NCI-H128 (cell line): ENCODE measurements at regions not wholly inside any gene's neighbourhood (a gene's known extent, or its start where the extent isn't known, plus 50 kb on each side); places are given as distances from the start of the nearest gene placed in this dataset.
A peak's percentile ranks its signal among the peaks of the same experiment; 100 is the strongest.
"Not testable (repeated sequence)": the region's sequence is repeated elsewhere in the genome, so short reads cannot be mapped to it uniquely, and the experiment has no call there.

ENCODE experiments used
- DNase-seq: peaks from one replicate; lab custom pipeline; 2025; ENCODE audit not compliant: unreplicated experiment; lab: John Stamatoyannopoulos, UW

DNA sequence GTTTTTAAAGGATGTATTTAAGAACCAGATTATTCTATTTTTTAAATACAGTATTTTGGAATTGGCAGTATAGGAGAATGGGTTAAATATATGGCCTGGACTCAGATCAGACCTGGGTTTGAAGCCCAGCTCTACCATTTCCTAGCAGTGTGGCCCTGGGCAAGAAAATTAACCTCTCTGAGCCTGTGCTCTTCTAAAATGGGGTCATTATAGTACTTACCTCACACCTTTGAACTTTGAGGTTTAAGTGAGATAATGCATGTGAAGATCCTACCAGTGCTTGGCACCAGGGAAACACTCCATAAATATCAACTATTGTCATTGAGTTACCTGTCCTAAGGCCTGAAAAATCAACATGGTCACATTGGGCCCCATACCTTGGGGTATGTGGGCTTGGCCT, 93.4 kb upstream of the WSB1 start:
- no peak for DNase-seq

GRCh38 chr17:27203241-27203640, 90.7 kb upstream of the WSB1 start:
- no peak for DNase-seq

DNA sequence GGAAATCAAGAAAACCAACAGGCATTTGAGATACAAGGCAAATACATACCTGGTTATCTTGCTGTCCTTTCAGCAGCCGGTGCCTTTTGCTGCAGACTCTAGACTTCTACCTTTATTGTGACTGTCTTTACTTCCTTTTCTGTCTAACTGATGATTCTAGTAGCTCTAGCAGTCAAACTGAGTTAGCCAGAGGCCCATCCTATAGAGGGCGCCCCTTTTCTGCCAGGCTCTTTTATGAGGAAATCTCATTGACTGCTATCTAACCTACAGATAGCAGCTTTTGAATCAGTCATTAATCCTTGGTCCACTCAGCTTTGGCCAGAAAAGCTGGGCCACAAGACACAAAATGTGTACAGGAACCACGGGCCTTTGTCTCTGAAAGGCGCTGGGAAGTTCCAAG, 87.5 kb upstream of the WSB1 start:
- no peak for DNase-seq

DNA sequence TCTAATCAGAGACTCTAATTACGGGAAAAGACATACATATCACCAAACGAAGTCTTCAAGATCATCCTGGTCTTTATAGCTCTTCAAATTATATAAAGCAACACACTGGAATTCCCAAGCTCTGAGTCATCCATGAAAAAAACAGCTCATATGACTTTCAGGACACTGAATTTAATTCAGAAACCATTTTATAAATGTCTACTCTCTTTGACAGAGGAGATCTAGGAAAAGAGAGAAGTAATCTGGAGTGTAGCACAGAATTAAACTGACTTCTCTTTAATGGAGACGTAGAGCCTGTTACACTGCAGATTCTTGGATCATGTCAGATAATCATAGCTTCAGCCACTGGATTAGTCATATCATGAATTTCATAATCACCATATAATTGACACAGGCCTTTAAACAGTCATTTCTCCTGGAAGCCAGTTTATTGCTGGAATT, 86.8 kb upstream of the WSB1 start:
- no peak for DNase-seq

DNA sequence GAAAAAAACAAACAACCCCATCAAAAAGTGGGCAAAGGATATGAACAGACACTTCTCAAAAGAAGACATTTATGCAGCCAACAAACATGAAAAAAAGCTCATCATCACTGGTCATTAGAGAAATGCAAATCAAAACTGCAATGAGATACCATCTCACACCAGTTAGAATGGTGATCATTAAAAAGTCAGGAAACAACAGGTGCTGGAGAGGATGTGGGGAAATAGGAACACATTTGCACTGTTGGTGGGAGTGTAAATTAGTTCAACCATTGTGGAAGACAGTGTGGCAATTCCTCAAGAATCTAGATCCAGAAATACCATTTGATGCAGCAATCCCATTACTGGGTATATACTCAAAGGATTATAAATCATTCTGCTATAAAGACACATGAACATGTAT, 85.5 kb upstream of the WSB1 start:
- DNase-seq, result not testable (repeated sequence)

GRCh38 chr17:27209316-27209715, 84.6 kb upstream of the WSB1 start:
- no peak for DNase-seq

DNA sequence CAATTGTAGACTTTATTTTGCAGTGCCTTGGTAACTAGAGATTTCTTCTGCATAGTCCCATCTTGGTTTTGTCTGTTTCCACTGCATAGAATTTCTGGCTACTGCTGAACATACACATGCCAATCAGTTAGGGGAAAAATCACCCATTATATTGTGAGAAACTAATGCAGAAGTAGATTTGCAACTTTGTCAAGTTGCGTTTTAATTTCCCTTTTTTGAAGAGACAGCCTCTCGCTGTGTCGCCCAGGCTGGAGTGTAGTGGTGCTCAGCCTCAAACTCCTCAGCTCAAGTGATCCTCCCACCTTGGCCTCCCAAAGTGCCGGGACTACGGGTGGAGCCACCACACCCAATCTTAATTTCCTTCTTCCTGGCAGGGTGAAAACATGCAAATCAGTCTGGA, 83.1 kb upstream of the WSB1 start:
- not testable (repeated sequence) for DNase-seq

GRCh38 chr17:27216836-27217235, 77.1 kb upstream of the WSB1 start:
- DNase-seq, result no peak

GRCh38 chr17:27217631-27218030, 76.3 kb upstream of the WSB1 start:
- DNase-seq, result no peak

DNA sequence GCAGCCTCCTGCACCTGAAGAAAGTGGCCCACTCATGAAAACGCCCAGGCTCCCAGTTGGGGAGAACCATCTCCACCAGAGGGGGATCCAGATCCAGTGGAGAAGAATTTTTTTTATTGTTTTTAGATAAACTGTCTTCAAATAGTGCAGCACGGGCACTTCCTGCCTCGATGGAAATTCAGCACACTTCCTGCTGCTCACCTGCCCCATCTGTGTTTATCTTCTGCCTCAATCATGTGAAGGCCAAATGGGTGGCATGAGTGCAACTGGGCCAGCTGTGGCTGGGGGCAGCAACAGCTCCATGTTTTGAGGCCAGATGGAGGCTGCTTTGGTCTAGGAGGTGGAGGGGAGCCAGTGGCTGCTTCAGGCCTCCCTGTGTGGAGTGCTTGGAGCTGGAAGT, 75.9 kb upstream of the WSB1 start:
- DNase-seq, result no peak

DNA sequence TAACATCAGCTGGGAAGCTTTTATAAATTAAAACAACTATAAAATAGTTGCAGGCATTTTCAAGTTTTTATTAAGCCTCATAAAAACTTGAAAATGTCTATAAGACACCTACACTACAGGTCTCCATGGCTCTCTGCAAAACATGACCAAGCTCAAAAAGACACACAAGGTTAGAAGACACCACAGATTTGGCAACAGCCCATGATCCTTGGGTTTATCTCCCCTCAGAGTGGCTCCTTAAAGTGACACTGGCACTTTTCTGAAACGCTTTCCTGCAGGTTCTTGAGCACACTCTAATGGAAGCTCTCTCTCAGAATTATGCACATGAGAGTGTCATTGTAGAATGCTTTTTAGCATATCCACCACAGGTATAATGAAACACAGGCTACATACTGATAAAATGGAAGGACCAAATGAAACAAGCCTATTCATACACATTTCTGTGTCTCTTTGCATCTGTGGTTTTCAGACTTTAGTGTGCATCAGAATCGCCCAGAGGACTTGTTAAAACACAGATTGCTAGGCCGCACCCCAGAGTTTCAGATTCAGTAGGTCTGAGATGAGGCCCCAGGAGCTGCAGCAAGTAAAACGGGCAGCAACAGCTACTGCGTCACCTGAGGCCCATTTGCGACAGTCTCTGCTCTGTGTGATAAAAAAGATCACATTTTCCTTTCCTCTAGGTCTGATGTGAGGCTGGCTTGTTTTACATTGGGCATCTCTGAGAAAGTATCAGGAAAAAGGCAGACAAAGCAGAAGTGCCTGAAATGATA, 75.0 kb upstream of the WSB1 start:
- DNase-seq, result no peak

- DNase-seq, result no peak
Observed at GRCh38 chr17:27222515-27222914, 71.4 kb upstream of the WSB1 start.

- DNase-seq, result no peak
Observed at GRCh38 chr17:27224526-27225315, 69.2 kb upstream of the WSB1 start.

DNA sequence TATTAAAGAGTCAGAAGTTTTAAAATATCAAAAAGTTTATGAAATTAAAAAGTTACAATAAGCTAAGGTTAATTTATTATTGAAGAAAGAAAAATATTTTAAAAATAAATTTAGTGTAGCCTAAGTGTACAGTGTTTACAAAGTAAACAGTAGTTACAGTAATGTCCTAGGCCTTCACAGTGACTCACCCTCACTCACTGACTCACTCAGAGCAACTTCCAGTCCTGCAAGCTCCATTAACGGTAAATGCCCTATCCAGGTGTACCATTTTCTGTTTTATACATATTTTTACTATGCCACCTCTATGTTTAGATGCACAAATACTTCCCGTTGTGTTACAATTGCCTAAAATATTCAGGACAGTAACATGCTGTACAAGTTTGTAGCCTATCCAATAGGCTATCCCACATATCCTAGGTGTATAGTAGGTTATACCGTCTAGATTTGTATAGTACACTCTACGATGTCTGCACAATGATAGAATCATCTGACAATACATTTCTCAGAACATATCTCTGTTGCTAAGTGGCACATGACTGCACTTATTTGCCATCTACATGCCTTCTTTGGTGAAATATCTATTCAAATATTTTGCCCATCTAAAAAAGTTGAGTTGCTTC, 67.2 kb upstream of the WSB1 start:
- no peak for DNase-seq

- no peak for DNase-seq
Observed at GRCh38 chr17:27230996-27231395, 62.9 kb upstream of the WSB1 start.

GRCh38 chr17:27232328-27232727, 61.6 kb upstream of the WSB1 start:
- no peak for DNase-seq

- no peak for DNase-seq
Observed at GRCh38 chr17:27233059-27233458, 60.9 kb upstream of the WSB1 start.

DNA sequence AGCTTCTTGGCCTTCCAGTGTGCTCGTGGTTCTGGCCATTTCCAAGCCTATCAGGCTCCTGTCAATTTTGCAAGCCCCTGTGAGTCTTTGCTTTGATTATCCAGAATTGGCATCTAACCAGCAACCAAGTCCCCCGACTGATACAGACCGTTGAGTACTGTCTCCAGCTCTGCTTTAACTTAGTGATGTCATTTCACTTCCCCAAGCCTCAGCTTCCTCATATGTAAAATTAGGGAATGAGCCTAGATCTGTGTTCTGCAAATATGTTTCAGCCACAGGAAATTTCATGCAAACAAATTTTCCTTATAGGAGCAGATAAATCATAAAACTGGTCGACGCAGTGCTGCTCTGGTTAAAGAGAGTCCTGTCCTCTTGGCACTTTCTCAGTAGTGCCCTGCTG, 60.1 kb upstream of the WSB1 start:
- DNase-seq, result no peak

- DNase-seq, result peak; percentile 15
Observed at GRCh38 chr17:27236717-27237315, 57.1 kb upstream of the WSB1 start.

DNA sequence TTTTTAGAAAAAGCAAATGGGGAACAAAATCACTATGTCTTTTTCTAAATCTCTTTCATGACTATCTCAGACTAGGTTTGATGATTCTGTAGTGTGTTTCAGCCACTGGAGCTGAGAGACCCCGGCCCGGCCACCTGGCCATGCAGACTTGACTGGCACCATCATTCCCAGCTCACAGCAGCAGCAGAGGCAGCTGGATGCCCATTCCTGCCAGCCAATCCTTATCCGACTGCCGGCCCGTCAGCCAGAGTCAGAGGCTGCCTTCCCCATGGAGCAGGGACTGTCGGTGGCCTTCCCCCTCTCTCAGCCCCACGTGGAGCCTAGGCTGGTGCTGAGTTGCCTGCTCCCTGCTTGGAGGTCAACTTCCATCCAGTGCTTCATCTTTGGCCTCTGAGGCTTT, 56.0 kb upstream of the WSB1 start:
- DNase-seq, result no peak

- no peak for DNase-seq
Observed at GRCh38 chr17:27239046-27239445, 54.9 kb upstream of the WSB1 start.

GRCh38 chr17:27239584-27239983, 54.3 kb upstream of the WSB1 start:
- no peak for DNase-seq
